K562 (cell line): ENCODE measurements at regions not wholly inside any gene's neighbourhood (a gene's known extent, or its start where the extent isn't known, plus 50 kb on each side); places are given as distances from the start of the nearest gene placed in this dataset.

Experiments
- ATAC-seq: fragments of 200-7000 bp; cut with Tn5 transposase; 3 replicates; pipeline ENCODE4 v1.9.1; 2020; ENCODE audit warnings: moderate library complexity
- BruUV-seq: library from RNA; stranded (reverse); fragments of 400-500 nt; replicated peaks from 2 replicates; lab custom pipeline; 2021; lab: Mats Ljungman, UMichigan
- CTCF ChIA-PET: fragments of 300-600 bp; formaldehyde crosslinking; extraction: SDS; loops from one replicate; lab custom pipeline; 2021; ENCODE audit warnings: low intra/inter-chr PET ratio; lab: Yijun Ruan, JAX
- POLR2A ChIA-PET: fragments of 300-600, 350-650 bp; sonication (Branson Sonifier 250); formaldehyde crosslinking; extraction: SDS; loops from one replicate; lab custom pipeline; 2021; ENCODE audit warnings: antibody characterized with exemption, inconsistent platforms; lab: Yijun Ruan, JAX
- DNase-seq, 4 experiments: peaks; one replicate each; pipeline versions ENCODE4 v3.0.0 to v3.0.0-alpha.2; 2011 to 2018; ENCODE audit warnings: low spot score in 3 of 4, mixed read lengths in 3 of 4; ENCODE audit errors: extremely low read depth in 1 of 4
- FAIRE-seq: peaks from 2 replicates; lab custom pipeline; 2011; peaks lifted over from hg19 to GRCh38; lab: Jason Lieb, UNC
- H2AFZ ChIP-seq: 2 replicates; pipeline ENCODE4 v1.6.0; 2011; ENCODE audit warnings: low read depth, low read length, control low read depth, inconsistent platforms
- H3K27ac ChIP-seq: fragments of 200-600 bp; 3 replicates; pipeline ENCODE4 v1.8.0; 2011; ENCODE audit warnings: low read depth, mild to moderate bottlenecking, control low read depth, inconsistent platforms, low read length, moderate library complexity, mixed read lengths; ENCODE audit errors: extremely low read depth
- H3K27me3 ChIP-seq, 2 experiments: fragments of 300-600 bp in 1 of 2; 2 replicates in 1 of 2; 3 replicates in 1 of 2; pipeline versions ENCODE4 v1.6.0 to v1.8.0; 2011; ENCODE audit warnings: inconsistent platforms in 2 of 2, low read length in 2 of 2, mild to moderate bottlenecking in 1 of 2, mixed read lengths in 1 of 2, moderate library complexity in 1 of 2; ENCODE audit not compliant: control insufficient read depth in 2 of 2, insufficient read depth in 2 of 2
- H3K36me3 ChIP-seq: fragments of 300-600 bp; 3 replicates; pipeline ENCODE4 v1.8.0; 2011; ENCODE audit warnings: mild to moderate bottlenecking, low read length, inconsistent platforms; ENCODE audit not compliant: control insufficient read depth, insufficient read depth
- H3K4me1 ChIP-seq, 2 experiments: fragments of 200-600 bp in 1 of 2; replicated peaks in 1 of 2; 2 replicates in 1 of 2; 3 replicates in 1 of 2; pipeline versions ENCODE4 v1.5.1 to v1.8.0; 2011; ENCODE audit warnings: inconsistent platforms in 2 of 2, low read length in 2 of 2, mild to moderate bottlenecking in 1 of 2, mixed read lengths in 1 of 2, moderate library complexity in 1 of 2; ENCODE audit not compliant: control insufficient read depth in 2 of 2, insufficient read depth in 2 of 2
- H3K4me2 ChIP-seq: 2 replicates; pipeline ENCODE4 v1.6.1; 2011; ENCODE audit warnings: low read length, control low read depth, inconsistent platforms, mixed read lengths; ENCODE audit not compliant: insufficient read depth
- H3K4me3 ChIP-seq: fragments of 200-600 bp; sonication (generic), shearing (Covaris generic); 2 replicates; pipeline ENCODE4 v1.5.1; 2016; ENCODE audit warnings: control low read depth, inconsistent platforms
- H3K79me2 ChIP-seq: fragments of 200-600 bp; 3 replicates; pipeline ENCODE4 v1.8.0; 2011; ENCODE audit warnings: low read length, inconsistent platforms; ENCODE audit not compliant: control insufficient read depth, insufficient read depth
- H3K9ac ChIP-seq, 2 experiments: 2 replicates each; pipeline versions ENCODE4 v1.6.0 to v1.6.1; 2011; ENCODE audit warnings: low read depth in 2 of 2, low read length in 2 of 2, control low read depth in 1 of 2, inconsistent platforms in 1 of 2, mild to moderate bottlenecking in 1 of 2, mixed read lengths in 1 of 2; ENCODE audit not compliant: insufficient read depth in 1 of 2
- H3K9me1 ChIP-seq: one replicate; pipeline ENCODE4 v1.6.0; 2011; ENCODE audit warnings: inconsistent platforms, mild to moderate bottlenecking, low read length, moderate library complexity; ENCODE audit not compliant: control insufficient read depth, insufficient read depth
- H3K9me3 ChIP-seq: replicated peaks from 2 replicates; pipeline ENCODE4 v1.5.1; 2011; ENCODE audit warnings: low read depth, low read length, inconsistent platforms; ENCODE audit not compliant: control insufficient read depth, insufficient read depth
- H4K20me1 ChIP-seq: replicated peaks from 2 replicates; pipeline ENCODE4 v1.6.1; 2011; ENCODE audit warnings: low read length, inconsistent platforms, mixed read lengths; ENCODE audit not compliant: control insufficient read depth, insufficient read depth
- KAT7 ChIP-seq: sonication (generic); formaldehyde crosslinking; IDR thresholded peaks from 2 replicates; pipeline ENCODE4 v1.8.0; 2022; ENCODE audit warnings: missing genetic modification reagents, mild to moderate bottlenecking, borderline replicate concordance
- PTRF ChIP-seq: fragments of 450-650 bp; IDR thresholded peaks from 2 replicates; pipeline ENCODE4 v1.6.1; 2016; ENCODE audit warnings: mild to moderate bottlenecking, missing genetic modification characterization, missing compliant biosample characterization
- RBM22 ChIP-seq: fragments of 200-400 bp; formaldehyde crosslinking; IDR thresholded peaks from 2 replicates; pipeline ENCODE4 v1.6.1; 2018; ENCODE audit warnings: low read length, low read depth; ENCODE audit not compliant: poor library complexity, severe bottlenecking
- SAFB2 ChIP-seq: fragments of 200-400 bp; formaldehyde crosslinking; IDR thresholded peaks from 2 replicates; pipeline ENCODE4 v1.6.1; 2018; ENCODE audit warnings: borderline replicate concordance, low read length, low read depth, moderate library complexity; ENCODE audit not compliant: severe bottlenecking
- SMARCA4 ChIP-seq: fragments of 450-650 bp; IDR thresholded peaks from 2 replicates; pipeline ENCODE4 v1.6.1; 2016
- TBP ChIP-seq: optimal IDR thresholded peaks from 2 replicates; pipeline ENCODE3; 2011; ENCODE audit warnings: low read depth, low read length, improper control_type of control experiment
- TEAD2 ChIP-seq: fragments of 450-650 bp; IDR thresholded peaks from 2 replicates; pipeline ENCODE4 v1.6.1; 2016; ENCODE audit warnings: missing genetic modification characterization, control low read depth, missing compliant biosample characterization
- YY1 ChIP-seq, 3 experiments: IDR thresholded peaks; 2 replicates each; pipeline ENCODE4 v1.6.1; 2011; ENCODE audit warnings: low read length in 2 of 3, mild to moderate bottlenecking in 2 of 3, moderate library complexity in 2 of 3, borderline replicate concordance in 1 of 3, control low read depth in 1 of 3, low read depth in 1 of 3; ENCODE audit not compliant: insufficient read depth in 3 of 3, insufficient replicate concordance in 2 of 3, control insufficient read depth in 1 of 3, insufficient read length in 1 of 3; ENCODE audit errors: extremely low read depth in 1 of 3
- ZNF76 ChIP-seq: fragments of 250-450 bp; sonication (Bioruptor Pico); IDR thresholded peaks from 2 replicates; pipeline ENCODE4 v1.4.0; 2020; ENCODE audit warnings: mild to moderate bottlenecking, moderate library complexity, borderline replicate concordance
- ZSCAN32 ChIP-seq: fragments of 450-650 bp; formaldehyde crosslinking; IDR thresholded peaks from 2 replicates; pipeline ENCODE4 v1.4.0; 2020; ENCODE audit warnings: mild to moderate bottlenecking, moderate library complexity
- WGBS: fragments of 100-300 bp; shearing (Covaris generic); methylation state at CpG from one replicate; pipeline ENCODE4 v1.1.6; 2016; ENCODE audit warnings: low coverage, mixed read lengths; ENCODE audit not compliant: insufficient coverage; ENCODE audit errors: missing lambda C conversion rate; 5-methylcytosine and 5-hydroxymethylcytosine counted together
- in situ Hi-C: fragments of 300-500 bp; cut with MboI; formaldehyde crosslinking; loops from 4 replicates; pipeline ENCODE4 v1.15.0; 2018; ENCODE audit warnings: inconsistent platforms, mixed read lengths
- intact Hi-C: fragments of 100-400 bp; cut with micrococcal nuclease; formaldehyde crosslinking; loops from 2 replicates; pipeline ENCODE4 v1.14.2; 2022
- TF ChIP-seq, protein P1 (sequence below), 2 experiments: fragments of 450-650 bp; IDR thresholded peaks; 2 replicates each; pipeline ENCODE4 v1.6.1; 2016; ENCODE audit warnings: mild to moderate bottlenecking in 2 of 2, borderline replicate concordance in 1 of 2, low read depth in 1 of 2, moderate library complexity in 1 of 2
- TF ChIP-seq, protein P2 (sequence below): sonication (generic); formaldehyde crosslinking; IDR thresholded peaks from 2 replicates; pipeline ENCODE4 v1.8.0; 2023; ENCODE audit warnings: mild to moderate bottlenecking, missing genetic modification reagents

DNA sequence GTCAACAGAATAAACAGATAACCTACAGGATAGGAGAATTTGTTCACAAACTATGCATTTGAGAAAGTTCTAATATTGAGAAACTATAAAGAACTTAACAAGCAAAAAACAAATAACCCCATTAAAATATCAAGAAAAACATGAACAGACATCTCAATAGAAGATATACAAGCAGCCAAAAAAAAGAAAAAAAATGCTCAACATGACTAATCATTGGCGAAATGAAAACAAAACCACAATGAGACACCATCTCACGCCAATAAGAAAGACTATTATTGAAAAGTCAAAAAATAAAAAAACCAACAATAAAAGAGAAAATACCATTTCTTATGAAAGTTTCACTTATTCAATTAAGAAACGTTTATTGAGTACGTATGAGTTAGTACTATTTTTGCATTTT lies 800.5 kb downstream of the CBLN2 start:
- BruUV-seq: no TSS peak
- Histone ChIP-seq H3K9me3 (no peaks in the 10 kb centered on the region), H3K36me3 (no peaks in the 10 kb centered on the region), H3K4me2 (no peak overlapping the region), H3K79me2 (no peaks in the 10 kb centered on the region), H3K27ac (no peak overlapping the region), H3K4me3 (no peak overlapping the region), H3K9ac (no peak overlapping the region), H3K9me1 (no peaks in the 10 kb centered on the region), H4K20me1 (no peaks in the 10 kb centered on the region), H2AFZ (no peak overlapping the region), H3K4me1 (no peaks in the 10 kb centered on the region), H3K27me3 (no peaks in the 10 kb centered on the region)
- DNase-seq: no peak
- intact Hi-C loops (no loop called here), in situ Hi-C loops (no loop called here)
- FAIRE-seq: no peak
- no peak for ATAC-seq
- 4% methylated on average over 3 of the region's 4 CpGs for WGBS
- ChIA-PET CTCF (no interaction called here), POLR2A (no interaction called here)
- no peak for TF ChIP-seq SMARCA4
- TF ChIP-seq, protein P1, sequence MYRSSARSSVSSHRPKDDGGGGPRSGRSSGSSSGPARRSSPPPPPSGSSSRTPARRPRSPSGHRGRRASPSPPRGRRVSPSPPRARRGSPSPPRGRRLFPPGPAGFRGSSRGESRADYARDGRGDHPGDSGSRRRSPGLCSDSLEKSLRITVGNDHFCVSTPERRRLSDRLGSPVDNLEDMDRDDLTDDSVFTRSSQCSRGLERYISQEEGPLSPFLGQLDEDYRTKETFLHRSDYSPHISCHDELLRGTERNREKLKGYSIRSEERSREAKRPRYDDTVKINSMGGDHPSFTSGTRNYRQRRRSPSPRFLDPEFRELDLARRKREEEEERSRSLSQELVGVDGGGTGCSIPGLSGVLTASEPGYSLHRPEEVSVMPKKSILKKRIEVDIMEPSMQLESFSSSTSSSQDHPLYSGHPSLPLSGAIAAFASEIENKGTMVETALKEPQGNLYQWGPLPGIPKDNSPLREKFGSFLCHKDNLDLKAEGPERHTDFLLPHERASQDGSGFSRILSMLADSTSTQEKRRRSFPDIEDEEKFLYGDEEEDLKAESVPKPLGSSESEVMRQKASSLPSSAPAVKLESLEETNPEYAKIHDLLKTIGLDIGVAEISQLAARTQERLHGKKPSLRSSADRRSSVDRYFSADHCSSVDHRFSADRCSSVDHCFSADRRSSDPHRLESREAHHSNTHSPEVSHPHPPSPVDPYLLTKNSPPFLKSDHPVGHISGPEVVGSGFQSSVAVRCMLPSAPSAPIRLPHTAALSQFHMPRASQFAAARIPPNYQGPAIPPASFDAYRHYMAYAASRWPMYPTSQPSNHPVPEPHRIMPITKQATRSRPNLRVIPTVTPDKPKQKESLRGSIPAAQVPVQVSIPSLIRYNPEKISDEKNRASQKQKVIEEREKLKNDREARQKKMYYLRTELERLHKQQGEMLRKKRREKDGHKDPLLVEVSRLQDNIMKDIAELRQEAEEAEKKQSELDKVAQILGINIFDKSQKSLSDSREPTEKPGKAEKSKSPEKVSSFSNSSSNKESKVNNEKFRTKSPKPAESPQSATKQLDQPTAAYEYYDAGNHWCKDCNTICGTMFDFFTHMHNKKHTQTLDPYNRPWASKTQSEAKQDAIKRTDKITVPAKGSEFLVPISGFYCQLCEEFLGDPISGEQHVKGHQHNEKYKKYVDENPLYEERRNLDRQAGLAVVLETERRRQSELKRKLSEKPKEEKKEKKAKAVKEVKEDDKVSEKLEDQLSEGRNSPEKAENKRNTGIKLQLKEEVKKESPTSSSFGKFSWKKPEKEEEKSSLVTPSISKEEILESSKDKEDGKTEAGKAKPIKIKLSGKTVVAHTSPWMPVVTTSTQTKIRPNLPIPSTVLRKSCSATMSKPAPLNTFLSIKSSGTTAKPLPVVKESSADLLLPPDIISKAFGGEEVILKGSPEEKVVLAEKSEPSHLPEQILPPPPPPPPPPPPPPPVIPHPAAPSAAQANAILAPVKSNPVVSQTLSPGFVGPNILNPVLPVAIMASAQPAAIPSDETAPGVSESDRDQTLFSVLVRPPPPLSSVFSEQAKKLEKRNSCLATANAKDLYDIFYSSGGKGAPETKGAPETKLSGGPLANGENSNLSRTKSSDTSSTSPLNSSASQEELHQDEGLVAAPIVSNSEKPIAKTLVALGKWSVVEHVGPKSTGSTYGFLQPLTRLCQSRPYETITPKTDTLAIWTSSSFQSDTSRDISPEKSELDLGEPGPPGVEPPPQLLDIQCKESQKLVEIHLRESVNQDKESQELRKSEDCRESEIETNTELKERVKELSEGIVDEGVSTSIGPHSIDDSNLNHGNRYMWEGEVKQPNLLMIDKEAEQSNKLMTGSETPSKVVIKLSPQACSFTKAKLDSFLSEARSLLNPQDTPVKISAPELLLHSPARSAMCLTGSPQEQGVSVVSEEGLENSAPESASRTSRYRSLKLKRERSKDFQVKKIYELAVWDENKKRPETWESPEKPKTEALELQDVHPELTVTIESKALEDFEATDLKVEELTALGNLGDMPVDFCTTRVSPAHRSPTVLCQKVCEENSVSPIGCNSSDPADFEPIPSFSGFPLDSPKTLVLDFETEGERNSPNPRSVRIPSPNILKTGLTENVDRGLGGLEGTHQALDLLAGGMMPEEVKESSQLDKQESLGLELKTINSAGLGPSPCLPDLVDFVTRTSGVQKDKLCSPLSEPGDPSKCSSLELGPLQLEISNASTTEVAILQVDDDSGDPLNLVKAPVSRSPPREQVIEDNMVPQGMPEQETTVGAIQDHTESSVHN (IDR thresholded peaks at IDR 0.05; ENCODE audit: borderline replicate concordance in 1 of 2, low read depth in 1 of 2): no peak
- TF ChIP-seq TBP: no peak
- TF ChIP-seq PTRF (tag): no peak
- TF ChIP-seq RBM22: no peak
- no peak for TF ChIP-seq YY1 (IDR thresholded peaks at IDR 0.05; ENCODE audit: borderline replicate concordance in 1 of 3, control insufficient read depth in 1 of 3, extremely low read depth in 1 of 3, insufficient read depth in 3 of 3, insufficient read length in 1 of 3, insufficient replicate concordance in 2 of 3, low read depth in 1 of 3, low read length in 2 of 3)
- TF ChIP-seq ZSCAN32: no peak
- TF ChIP-seq SAFB2: no peak
- TF ChIP-seq TEAD2 (tag): no peak
- no peak for TF ChIP-seq KAT7 (CRISPR knock-in tag)
- TF ChIP-seq, protein P2, sequence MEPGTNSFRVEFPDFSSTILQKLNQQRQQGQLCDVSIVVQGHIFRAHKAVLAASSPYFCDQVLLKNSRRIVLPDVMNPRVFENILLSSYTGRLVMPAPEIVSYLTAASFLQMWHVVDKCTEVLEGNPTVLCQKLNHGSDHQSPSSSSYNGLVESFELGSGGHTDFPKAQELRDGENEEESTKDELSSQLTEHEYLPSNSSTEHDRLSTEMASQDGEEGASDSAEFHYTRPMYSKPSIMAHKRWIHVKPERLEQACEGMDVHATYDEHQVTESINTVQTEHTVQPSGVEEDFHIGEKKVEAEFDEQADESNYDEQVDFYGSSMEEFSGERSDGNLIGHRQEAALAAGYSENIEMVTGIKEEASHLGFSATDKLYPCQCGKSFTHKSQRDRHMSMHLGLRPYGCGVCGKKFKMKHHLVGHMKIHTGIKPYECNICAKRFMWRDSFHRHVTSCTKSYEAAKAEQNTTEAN (CRISPR knock-in tag): no peak
- no peak for TF ChIP-seq ZNF76 (CRISPR knock-in tag)
